GM21786 (cell line): ENCODE measurements at regions not wholly inside any gene's neighbourhood (a gene's known extent, or its start where the extent isn't known, plus 50 kb on each side); places are given as distances from the start of the nearest gene placed in this dataset.
"Not testable (repeated sequence)": the region's sequence is repeated elsewhere in the genome, so short reads cannot be mapped to it uniquely, and the experiment has no call there.

Experiments used
- ATAC-seq: cut with Tn5 transposase; IDR thresholded peaks from one replicate; pipeline ENCODE4 v1.9.1; 2021; ENCODE audit not compliant: unreplicated experiment

DNA sequence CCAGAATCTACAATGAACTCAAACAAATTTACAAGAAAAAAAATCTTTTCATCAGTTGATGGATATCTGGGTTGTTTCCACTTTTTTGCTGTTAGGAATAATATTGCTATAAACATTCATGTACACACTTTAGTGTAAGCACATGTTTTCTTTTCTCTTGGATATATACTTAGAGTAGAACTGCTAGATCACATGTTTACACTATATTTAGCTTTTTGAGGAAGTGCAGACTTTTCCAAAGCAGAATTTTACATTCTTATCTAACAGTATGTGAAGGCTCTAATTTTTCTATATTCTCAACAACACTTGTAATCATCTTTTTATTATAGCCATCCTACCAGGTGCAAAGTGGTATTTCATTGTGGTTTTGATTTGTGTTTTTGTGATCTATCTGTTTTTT is 103.6 kb upstream of the RMP24 start:
- no peak for ATAC-seq

DNA sequence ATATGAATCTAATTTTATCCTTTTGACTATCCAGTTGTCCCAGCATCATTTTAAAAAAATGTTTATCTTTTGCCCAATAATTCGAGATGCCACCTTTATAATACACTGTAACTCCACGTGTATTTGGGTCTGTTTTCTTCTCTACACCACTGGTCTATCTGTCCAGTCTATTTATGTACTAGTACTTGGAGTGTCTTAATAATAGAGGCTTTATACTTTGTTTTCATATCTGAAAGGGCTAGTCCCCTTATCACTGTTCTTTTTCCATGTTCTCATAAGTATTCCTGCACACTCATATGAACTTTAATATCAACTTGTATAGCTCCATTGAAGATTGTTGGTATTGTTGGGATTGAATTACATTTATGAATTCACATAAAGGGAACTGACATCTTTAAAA is 101.1 kb upstream of the RMP24 start:
- ATAC-seq = no peak

DNA sequence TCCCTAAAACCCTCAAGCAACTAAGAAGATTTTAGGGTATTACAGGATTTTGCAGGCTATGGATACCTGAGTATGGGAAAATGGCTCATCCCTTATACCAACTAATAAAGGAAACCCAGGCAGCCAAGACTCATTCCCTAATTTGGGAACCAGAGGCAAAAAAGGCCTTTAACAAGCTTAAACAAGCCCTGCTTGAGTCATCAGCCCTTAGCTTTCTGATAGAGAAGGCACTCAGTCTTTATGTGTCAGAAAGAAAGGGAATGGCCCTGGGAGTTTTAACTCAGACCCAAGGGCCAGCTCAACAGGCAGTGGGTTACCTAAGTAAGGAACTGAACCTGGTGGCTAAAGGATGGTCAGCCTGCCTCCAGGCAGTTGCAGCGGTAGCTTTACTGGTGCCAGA is 96.9 kb upstream of the RMP24 start:
- ATAC-seq = no peak

DNA sequence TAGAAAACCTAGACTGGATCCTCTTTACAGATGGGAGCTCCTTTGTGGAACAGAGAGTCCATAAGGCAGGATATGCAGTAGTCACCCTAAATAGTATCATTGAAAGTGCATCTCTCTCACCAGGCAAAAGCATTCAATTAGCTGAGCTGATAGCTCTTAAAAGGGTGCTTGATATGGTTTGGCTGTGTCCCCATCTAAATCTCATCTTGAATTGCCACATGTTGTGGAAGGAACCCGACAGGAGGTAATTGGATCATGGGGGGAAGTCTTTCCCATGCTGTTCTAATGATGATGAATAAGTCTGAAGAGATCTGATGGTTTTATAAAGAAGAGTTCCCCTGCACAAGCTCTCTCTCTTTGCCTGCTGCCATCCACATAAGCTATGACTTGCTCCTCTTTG is 96.2 kb upstream of the RMP24 start:
- ATAC-seq = no peak

DNA sequence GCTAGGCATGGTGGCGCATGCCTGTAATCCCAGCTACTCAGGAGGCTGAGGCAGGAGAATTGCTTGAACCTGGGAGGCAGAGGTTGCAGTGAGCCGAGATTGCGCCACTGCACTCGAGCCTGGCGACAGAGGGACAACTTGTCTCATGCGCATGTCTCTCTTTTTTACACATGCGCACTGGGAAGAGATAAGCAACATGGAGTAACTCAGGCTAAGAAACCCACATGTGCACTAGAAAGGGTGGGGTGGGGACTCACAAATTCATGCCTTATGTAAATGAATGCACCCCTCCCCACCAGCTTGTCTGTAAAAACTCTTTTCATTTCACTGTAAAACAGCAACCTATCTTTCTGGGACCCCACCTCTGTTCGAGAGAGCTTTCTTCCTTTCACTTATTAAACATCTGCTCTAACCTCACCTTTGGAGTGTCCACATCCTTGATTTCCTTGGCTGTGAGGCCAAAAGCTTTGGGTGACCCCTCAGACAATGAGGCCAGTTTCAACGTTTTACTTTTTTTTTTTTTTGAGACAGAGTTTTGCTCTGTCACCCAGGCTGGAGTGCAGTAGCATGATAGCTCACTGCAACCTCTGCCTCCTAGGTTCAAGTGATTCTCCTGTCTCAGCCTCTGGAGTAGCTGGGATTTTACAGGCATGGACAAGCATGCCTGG is 91.6 kb upstream of the RMP24 start:
- ATAC-seq = no peak

DNA sequence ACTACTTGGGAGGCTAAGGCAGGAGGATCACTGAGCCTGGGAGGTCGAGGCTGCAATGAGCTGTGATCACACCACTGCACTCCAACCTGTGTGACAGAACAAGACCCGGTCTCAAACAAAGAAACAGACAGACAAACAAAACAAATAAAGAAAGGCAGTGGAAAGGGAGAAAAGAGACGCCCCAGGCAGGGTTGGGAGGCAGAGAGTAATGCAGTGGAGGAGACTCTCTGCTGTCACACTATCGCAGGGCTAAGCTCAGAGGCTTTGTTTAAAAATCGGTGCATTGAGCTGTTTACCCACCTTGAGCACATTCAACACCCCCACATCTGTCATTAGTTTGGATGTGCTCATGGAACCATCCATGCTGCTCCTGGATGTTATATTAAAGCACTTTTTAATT is 84.2 kb upstream of the RMP24 start:
- no peak for ATAC-seq

DNA sequence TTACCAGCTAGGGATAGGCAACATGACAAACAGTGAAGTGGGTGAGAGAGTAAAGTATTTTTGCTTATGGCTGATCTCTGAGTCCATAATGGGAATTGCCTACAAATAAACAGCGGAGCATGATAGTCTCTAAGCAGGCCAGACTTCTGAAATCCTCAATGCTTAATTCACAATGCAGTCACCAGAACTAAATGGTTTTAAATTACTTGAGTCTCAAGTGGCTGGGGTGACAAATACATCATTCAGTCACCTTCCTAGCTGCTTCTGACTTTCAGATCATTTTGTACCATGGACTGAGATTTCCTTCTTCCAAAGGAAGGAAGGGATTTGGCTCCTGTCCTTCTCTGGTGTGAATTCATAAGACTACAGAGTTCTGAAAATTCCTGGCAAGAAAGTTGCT is 82.8 kb upstream of the RMP24 start:
- no peak for ATAC-seq

DNA sequence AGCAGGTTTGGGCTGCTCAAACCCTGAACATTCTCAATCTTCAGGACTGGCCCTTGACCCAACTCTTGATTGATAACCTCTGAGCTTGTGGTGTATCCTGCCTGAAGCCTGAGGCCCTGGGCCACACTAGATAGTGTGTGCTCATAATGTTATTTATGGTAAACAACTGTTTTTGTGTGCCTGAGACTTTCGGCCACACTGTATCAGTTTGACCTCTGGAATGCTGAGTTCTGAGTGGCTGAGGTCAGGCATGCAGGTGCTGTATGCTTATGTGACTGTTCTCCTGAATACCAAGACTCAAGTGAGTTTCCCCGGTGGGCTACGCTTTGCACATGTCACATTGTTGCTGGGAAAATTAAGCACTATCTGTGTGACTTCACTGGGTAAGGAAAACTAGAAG is 82.2 kb upstream of the RMP24 start:
- ATAC-seq = no peak

DNA sequence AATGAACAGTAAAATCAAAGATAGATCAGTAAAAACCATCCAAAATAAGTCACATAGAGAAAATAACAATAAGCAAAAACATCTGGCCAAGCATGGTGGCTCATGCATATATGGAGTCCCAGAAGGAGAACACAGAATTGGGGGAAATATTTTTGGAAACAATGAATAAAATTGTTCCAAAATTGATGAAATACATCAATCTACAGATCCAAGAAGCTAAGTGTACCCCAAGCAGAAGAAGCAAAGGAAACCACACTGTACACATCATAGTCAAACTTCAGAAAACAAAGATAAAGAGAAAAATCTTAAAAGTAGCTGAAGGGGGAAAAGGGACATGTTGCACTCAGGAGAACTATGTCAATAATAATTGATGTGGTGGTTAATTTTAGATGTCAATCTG is 80.4 kb upstream of the RMP24 start:
- ATAC-seq = no peak

DNA sequence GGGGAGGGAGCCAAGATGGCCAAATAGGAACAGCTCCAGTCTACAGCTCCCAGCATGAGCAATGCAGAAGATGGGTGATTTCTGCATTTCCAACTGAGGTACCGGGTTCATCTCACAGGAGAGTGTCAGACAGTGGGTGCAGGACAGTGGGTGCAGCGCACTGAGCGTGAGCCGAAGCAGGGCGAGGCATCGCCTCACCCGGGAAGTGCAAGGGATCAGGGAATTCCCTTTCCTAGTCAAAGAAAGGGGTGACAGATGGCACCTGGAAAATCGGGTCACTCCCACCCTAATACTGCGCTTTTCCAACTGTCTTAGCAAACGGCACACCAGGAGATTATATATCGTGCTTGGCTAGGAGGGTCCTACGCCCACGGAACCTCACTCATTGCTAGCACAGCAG is 75.0 kb upstream of the RMP24 start:
- not testable (repeated sequence) for ATAC-seq

DNA sequence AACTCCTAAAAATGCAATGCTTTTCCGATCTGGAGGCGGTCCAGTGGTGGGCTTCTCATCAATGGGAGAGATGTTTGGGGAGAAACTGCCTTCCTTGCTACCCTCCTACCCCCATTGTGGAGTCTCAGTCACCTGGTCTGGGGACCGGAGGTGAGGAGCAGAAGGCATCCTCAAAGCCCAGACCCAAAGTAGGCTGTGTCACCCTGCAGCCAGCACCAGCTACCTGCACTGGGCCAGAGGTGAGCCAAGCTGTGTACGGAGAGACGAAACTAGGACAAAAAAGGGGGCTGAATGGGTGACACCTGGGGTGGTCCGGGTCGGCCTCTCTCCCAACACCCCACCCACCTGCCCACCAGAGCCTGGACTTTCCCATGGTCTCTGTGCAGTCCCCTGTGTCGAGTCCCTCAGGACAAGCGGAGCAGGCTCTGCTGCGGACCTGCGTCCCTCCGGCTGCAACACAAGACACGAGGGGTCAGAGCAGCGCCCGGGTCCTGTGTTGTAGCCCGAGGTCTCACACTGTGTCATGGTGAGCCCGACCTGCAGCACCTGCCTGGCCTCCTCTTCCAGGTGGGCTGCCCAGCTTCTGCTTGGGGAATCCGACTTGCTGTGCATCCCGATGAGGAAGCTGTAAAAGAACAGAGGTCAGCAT is 68.0 kb upstream of the RMP24 start:
- ATAC-seq = no peak

DNA sequence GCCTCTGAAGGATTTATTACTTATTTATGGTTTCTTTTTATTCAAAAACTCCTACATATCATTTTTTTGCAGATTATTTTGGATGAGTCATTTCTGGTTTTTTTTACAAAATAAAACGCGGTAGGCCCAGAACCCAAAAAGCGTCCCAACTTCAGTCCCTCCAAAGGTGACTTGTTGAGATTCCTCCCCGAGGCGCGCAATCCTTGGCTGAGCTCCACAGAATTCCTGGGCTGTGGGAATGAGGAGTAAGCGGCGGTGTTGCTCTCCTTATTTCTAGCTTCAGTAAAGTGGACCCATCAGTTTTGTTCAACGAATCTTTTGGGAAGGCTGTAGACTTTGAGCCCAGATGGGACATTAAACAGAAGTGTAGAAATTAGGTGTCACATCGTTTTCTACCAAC is 67.0 kb upstream of the RMP24 start:
- ATAC-seq = no peak

DNA sequence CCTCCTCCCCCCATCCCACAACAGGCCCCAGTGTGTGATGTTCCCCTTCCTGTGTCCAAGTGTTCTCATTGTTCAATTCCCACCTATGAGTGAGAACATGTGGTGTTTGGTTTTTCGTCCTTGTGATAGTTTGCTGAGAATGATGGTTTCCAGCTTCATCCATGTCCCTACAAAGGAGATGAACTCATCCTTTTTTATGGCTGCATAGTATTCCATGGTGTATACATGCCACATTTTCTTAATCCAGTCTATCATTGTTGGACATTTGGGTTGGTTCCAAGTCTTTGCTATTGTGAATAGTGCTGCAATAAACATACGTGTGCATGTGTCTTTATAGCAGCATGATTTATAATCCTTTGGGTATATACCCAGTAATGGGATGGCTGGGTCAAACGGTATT is 66.2 kb upstream of the RMP24 start:
- ATAC-seq = not testable (repeated sequence)

DNA sequence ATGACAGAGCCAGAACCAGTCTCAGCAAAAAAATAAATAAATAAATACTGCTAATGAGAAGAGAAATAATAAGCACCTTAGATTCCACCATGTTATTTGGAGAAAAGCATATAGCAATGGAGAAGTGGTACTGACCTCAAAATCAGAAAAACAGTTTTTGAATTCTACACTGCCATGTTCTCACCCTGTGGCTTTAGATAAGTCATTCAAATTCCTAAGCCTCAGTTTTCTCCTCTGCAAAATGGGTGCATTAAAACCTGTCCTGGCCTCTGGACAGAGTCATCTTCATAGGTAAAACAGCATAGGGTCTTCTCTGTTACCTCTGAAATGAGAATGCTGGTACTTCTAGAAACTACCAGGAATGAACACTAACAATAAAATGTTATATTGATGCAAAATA is 62.2 kb upstream of the RMP24 start:
- no peak for ATAC-seq

DNA sequence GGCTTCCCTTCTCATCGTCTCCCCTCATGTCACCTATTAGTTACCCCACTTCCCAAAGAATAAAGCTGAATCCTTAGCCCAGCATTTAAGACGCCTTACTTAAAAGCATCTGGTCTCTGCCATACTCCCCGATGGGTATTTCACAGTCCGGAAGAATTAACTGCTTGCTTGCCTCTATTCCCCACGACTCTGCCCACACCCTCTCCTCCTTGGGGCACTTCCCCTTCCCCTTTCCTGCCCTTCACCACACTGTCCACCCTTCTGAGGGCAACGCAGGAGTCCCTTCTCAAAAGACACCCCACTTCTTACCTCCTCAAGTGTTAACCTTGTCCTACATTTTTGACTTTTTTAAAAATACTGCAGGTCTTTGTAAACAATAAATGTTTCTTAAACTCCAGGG is 60.1 kb upstream of the RMP24 start:
- no peak for ATAC-seq

DNA sequence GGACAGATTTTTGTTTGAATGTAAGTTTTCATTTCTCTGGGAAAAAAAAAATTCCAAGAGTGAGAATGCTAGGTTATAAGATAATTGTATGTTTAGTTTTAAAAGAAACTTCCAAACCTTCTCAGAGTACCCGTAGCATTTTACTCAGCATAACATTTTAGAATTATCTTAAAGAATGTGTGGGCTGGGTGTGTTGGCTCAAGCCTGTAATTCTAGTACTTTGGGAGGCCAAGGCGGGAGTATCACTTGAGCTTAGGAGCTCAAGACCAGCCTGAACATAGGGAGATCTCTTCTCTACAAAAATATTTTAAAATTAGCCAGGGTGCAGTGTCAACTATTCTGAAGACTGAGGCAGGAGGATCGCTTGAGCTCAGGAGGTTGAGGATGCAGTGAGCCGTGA is 57.4 kb upstream of the RMP24 start:
- no peak for ATAC-seq

DNA sequence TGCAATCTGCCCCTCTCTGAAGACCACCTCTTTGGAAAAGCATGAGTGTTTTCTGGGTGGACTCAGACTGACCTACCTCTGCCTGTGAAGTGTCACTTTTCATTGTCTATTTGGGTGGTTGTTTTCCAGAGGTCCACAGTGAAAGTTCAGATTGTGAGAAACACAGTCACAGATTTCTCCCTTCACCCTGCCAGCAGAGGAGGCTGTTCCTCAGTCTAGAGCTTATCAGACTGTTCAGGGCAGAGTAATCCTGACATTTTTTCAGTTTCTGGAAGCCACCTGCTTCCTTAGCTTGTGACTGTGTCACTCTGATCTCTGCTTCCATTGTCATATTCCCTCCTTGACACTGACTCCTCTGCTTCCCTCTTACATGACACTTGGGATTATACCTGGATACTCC is 55.4 kb upstream of the RMP24 start:
- no peak for ATAC-seq

DNA sequence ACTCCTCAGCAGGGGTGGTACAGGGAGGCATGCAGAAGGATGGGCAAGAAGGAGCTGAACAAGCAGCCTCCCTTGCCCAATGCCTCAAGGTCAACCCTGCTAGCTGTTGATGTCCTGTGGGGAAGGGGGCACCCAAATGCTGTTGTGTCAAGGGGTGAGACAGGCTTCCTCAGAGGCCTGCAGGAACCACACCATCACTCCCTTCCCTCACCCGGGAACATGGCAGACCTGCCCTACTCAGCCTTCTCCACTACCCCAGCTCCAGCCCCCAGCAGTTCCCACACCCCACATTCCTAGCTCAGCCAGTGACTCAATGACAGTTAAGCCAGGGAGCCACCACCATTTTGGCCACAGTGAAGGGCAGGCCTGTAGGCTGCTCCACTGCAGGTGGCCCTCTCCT is 53.9 kb upstream of the RMP24 start:
- no peak for ATAC-seq

DNA sequence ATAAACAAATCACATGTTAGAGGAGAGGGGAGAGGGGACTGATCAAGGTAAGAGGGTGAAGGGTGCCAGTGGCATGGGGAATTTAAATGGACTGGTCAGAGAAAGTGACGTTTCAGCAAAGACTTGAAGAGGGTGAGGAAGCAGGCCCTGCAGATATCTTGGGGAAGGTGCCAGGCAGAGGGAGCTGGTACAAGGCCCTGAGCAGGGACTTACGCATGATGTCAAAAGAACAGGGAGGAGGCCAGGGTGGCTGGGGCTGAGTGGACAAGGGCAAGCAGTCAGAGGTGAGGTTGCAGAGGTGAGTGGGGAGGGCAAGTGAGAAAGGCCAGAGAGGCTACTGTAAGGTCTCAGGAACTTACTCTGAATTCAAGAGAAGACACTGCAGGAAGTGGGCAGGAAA is 53.3 kb upstream of the RMP24 start:
- ATAC-seq = no peak

DNA sequence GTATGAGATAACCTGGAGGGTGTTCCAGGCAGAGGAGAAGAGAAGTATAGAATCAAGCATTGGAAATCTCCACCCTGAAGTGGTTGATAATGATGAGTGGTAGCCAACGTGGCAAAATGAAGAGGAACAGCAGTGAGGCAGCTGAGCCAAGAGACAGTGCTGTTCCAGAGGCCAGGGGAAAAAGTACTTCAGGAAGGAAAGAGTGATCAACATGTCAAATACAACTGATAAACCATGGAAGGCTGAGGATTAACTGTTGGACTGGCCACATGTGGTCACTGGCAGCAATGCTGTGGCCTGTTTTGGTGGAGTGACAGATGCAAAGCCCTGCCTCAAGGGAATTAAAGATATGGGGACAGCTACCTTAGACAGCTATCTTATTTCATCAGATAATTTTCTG is 51.9 kb upstream of the RMP24 start:
- ATAC-seq = no peak
